ENCODE measurements at regions not wholly inside any gene's neighbourhood (a gene's known extent, or its start where the extent isn't known, plus 50 kb on each side); places are given as distances from the start of the nearest gene placed in this dataset.

- TF ChIP-seq CTCF (optimal IDR thresholded peaks at IDR 0.05 in 1 of 3, IDR thresholded peaks at IDR 0.05 in 1 of 3, conservative IDR thresholded peaks at IDR 0.05 in 1 of 3; ENCODE audit: extremely low read depth in 1 of 3, insufficient read depth in 2 of 3, low read length in 3 of 3) (no peak), EZH2 (IDR thresholded peaks at IDR 0.05; ENCODE audit: low read length) (no peak)
Measured at GRCh38 chr7:106486331-106486730, 174.6 kb downstream of the CCDC71L start.
